Daoy (cell line): ENCODE measurements at regions not wholly inside any gene's neighbourhood (a gene's known extent, or its start where the extent isn't known, plus 50 kb on each side); places are given as distances from the start of the nearest gene placed in this dataset.

Source experiments
- DNase-seq: peaks from one replicate; pipeline ENCODE4 v3.0.0-alpha.2; 2015; ENCODE audit warnings: low read depth

DNA sequence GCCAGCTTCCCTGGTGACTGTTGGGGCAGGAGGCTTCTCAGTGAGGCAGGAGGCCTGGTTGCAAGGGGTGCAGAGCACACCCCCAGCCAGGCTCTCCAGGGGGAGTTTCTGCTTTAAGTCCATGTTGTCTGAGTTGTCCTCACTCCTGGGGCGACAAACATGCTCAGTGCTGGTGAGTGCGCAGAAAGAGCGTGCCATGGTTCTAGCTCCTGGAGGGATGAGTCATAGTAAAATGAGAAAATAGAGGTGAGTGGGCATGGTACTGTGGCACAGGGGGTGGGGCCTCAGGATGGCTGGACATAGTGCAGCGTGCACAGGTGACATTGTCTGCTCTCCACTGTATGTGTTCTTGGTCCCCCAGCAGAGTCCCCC, 457.2 kb upstream of the HS6ST1 start:
- DNase-seq, result no peak

DNA sequence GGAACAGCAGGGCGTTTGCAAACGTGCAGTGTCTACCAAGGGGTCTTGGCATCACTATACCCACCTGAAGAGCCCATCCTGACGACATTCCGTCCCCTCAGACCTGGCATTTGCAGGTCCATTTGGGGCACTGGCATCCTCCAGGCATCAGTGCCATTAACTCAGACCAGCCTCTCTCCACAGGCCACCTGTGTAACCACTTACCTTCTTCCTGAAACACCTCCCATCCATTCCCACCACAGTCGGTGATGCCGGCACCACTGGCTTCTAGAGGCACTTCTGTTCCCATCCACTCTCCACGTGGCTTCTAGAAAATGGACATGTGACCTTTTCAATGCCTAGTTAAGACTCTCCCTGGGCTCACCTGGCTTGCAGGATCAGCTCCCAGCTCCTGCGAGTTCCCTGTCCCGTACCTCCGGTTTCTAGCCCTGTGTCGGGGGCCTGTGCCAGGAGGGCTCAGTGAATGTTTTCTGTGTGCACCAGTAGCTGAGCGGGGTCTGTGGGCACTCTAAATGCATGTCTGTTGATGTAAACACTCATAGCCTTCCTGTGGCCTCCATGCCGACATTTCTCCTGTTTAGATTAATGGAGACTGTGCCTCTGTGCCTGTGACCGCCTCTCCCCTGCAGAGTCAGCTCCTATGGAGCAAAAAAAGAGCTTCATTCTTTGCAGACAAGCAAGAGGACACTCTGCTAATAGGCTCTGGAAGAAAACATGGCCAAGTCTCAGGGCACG, 458.0 kb upstream of the HS6ST1 start:
- no peak for DNase-seq

DNA sequence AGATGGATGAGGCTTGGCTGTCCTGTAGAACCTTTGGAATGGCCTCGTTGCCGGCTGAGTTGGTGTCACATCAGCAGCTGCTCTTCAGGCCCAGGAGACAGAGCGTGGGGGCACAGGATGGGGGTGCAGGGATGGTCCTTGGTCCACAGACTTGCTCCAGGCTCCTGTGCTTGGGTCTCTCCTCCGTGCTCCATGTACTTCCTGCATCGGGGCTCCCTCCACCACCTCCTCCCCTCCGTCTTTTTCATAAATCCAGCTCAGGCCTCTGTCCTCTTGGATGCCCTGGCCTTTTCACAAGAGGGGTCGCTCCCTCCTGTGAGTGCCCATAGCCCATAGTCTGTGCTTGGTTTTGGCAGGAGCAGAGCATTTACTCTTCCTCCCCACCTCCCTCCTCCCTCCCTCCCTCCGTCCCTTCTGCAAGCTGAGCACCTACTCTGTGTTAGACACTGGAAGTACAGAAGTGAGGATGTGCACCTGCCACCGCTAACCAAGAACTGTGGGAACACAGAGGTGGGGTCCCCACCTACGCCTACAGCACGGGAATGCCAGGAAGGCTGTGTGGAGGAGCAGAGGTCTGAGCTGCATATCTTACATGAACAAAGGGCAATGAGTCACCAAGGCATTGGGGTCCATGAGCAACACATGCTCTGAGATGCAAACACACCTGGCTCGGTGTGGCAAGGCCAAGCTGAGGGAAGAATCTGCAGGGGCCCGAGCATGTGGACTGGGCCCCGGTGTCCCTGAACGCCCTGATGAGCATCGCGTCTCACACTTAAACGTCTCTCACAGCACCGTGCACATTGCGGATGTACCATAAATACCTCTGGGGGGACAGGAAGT, 458.7 kb upstream of the HS6ST1 start:
- DNase-seq, result no peak

DNA sequence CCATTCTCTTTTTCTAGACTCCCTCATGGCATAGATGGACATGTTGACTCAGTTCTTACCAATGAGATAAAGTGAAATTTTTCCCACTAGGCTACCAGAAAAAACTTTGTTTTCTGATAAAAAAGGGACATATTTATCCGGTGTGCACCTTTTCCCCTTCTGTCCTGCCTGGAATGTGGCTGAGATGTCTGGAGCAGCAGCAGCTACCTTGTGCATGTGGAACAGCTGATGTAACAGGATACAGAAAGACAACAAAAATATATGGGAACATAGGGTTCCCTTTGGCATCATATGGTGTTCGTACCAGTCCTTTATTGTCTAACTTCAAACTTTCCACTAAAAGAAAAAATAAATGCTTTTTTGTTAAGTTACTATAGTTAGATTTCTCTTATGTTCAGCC, 460.2 kb upstream of the HS6ST1 start:
- DNase-seq, result no peak

DNA sequence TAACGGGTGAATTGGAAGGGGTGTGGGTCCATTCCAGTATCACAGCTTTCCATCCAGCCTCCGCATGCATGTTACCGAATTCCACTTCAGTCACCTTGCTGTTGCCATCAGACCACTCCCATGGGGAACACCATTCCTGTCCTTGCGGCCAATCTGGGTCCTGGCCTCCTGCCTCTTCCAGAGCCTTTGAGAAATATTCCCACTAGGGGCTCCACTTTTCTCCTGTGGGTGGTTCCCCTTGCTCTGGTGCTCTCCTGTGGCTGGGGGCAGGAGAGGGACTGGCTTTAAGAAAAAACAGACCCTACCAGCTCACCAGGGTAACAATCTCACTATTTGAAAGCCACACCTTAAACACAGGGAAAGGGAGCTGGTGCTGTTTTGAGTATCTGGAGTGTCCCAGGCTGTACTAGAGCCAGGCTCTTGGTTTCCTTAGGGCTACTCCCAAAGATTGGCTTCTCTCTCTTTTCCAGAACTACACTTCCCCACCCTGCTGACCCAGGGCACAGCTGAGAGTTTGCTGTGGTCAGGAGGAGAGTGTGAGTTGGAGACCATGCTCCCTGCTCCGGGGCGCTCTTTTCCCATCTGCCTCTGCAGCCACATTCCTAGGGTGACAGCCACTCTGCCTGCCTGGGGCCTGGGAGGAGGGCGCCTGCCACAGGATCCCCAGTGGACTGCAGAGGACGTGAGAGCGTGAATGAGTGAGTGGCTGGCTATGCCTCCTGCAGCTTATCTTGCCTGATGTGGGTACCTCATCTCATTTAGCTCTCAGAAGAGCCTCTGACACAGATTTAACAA, 460.8 kb upstream of the HS6ST1 start:
- DNase-seq, result no peak

DNA sequence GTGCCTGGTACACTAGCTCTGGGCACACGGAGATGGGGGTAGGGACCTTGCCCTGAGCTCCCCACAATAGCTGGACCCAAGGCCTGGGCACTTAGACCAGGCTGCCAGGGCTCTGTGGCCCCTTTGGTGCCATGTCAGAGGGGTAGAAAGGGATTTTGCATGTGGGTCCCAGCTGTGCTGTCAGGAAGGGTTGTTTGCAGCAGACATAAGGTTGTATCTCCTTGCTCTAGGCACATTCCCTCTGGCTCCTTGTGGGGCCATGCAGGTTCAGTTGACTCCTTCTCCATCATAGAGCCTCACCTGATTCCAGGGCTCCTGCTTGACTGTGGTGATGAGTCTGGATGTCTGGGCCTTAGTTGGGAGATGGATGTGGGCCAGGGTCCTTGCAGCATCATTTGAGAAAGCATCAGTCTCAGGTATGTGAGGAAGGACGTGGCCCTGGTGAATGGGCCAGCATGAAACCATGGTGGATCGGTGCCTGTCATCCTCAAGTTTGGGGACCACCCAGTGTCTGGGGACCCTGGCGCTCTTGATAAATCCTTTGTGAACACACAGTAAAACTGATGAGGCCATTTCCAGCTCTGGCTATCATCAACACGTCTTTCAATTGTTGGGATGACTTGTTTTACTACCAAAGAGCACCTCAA, 461.9 kb upstream of the HS6ST1 start:
- DNase-seq, result no peak

DNA sequence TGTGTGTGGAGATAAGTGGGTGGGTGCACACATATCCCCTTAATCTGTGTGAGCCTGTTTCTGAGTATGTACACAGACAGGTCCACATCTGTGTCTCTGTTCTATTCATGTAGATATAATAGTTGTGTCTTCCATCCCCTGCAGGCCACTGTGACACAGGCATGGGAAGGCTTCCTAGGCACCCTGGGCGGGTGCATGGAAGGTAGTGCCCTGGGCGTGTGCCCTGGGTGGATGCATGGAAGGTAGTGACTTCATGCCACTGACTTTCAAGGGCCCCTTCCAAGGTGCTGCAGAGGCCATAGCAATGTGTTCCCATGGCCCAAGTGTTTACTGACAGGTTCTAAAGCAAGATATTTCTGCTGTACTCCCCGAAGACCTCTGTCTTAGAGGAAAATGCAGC, 462.5 kb upstream of the HS6ST1 start:
- DNase-seq, result no peak

DNA sequence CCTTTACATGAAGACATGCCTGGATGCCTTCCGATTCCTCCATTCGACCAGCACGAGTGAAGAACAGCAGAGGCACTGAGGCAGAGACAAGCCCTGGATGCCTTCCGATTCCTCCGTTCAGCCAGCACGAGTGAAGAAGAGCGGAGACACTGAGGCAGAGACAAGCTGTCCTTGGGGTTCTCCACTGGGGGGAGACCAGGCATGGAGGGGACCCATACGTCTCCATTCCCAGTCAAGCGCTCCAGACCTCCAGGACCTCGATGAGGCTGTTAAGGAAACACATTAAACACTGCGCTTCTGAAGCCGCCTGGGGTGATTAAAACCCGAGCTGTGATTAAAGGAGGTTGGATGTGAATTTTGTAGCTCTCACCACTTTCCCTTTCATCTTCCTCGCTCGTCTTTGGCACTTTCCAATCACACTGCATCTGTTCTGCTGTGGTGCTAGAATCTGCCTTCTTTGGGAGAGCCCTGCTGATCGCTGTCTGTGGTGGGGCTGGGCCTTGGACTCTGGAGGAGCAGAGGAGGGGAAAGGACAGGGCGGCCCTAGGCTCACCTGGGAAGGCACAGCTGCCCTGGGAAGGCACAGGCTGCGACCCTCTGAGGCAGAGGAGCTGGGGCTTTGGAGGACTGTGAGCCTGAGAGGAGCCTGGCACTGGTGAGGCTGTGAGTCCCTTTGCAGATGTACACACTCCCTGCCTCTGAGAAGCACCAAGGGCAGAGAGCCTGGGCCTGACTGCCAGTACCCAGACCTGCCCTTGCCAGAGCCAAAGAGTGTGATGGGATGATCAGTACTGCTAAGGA, 463.1 kb upstream of the HS6ST1 start:
- no peak for DNase-seq

DNA sequence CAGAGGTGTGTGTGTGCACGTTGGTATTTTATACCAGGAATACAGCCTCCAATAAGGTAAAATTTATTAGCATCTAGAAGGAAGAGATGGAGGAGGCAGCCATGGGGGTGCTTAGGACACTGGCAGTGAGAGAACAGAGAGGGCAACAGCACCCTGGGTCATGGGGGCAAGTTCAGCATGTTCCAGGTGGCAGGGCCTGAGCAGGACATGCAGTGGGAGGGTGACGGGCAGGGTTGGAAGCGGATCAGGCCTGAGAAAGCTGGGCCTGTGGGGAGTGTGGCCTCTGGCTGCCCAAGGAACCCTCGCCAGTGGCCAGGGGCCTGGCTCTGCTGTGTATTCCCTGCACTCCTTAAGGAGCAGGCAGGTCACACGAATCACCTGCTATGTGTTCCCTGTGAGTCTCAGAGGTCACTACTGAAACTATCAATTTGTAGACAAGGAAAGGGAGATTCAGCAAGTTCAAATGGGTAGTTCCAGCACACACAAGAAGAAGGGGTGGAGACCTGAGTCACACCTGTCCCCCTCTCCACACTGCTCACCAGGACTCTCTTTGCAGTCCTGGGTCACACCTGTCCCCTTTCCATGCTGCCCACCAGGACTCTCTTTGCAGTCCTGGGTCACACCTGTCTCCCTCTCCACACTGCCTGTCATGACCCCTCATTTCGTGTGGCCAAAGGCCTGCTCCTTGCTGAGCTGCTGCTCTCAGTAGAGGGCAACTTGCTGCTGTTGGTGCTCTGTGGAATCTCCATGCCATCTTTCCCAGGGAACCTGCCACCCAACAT, 463.9 kb upstream of the HS6ST1 start:
- no peak for DNase-seq

DNA sequence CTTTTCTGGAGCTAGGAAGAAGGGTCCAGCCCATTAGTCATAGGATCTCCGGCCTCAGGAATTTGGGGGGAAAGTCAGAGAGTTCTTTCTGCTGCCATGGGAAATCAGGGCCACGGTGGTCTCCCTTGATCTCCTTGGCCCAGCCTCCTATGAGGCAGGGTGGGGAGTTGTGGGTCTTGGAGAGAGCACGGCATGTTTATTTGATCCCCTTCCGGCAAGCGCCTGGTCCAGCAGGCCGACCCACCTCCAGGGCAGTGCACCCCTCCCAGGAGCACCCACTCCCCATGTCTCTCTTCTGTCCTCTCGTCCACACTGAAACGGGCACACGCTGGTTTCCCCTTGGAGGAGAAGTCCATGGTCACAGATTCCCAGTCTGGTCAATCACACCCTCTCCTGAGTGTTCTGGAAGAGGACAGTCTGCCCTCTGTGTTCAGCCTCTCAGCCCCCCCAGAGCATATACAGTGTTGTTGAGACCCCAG, 464.6 kb upstream of the HS6ST1 start:
- DNase-seq, result no peak

DNA sequence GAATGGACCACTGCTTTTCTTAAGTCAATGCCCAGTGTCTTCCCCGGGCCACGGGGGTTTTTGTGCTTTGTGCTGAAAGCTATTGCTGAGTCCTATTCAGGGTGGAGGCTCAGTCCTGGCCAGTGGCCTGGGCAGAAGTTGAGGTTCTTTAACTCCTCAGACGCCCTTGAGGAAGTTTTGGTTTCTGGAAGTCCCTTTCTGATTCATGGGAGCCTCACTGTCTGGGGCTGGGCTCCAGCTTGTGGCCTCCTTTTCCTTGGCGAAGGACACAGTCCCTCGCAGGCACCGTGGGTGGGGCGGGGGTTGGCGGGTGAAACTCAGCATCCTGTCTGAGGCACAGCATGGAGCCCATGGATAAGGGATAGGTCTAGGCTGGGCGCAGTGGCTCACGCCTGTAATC, 465.2 kb upstream of the HS6ST1 start:
- DNase-seq, result no peak

DNA sequence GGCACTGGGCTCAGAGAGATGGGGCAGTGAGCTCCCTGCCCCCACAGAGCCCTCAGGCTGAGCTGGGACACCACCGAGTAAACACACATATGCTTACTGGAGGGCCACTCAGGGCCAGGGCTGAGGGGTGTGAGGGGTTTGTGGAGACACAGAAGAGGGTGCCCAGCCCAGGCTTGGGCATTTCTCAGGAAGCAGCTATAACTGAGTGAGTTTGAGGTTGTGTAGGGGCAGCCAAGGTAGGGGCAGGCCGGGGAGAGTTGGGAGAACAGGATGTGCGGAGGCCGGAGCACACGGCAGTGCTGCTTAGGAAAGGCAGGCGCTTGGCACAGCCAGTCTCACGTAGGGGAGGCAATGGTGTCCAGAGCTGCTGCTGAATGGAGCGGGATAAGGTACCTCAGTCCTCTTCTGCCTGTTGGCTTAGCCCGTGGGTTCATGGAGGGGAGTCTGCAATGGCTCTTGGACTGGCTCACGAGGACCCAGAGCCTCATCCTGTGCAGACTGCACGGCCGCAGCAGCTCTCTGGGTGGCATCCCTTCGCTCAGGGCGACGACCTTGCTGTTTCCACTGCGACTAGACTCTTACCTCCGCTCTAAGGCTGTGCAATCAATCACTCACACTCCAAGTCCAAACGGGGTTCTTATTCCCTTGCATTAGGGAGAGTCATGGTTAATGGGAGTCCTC, 466.1 kb upstream of the HS6ST1 start:
- no peak for DNase-seq

DNA sequence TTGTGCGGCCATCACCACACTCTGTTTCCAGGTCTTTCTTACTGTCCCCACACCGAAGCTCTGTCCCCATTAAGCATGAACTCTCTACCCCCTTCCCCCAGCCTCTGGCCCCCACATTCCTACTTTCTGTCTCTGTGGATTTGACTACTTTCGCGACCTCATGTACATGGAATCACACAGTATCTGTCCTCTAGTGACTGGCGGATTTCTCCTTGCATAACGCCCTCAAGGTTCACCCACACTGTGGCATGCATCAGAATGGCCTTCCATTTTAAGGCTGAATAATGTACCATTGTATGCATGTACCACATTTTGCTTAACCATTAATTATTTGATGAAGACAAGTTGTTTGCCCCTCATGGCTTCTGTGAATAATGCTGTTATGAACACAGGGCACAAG, 467.6 kb upstream of the HS6ST1 start:
- no peak for DNase-seq

DNA sequence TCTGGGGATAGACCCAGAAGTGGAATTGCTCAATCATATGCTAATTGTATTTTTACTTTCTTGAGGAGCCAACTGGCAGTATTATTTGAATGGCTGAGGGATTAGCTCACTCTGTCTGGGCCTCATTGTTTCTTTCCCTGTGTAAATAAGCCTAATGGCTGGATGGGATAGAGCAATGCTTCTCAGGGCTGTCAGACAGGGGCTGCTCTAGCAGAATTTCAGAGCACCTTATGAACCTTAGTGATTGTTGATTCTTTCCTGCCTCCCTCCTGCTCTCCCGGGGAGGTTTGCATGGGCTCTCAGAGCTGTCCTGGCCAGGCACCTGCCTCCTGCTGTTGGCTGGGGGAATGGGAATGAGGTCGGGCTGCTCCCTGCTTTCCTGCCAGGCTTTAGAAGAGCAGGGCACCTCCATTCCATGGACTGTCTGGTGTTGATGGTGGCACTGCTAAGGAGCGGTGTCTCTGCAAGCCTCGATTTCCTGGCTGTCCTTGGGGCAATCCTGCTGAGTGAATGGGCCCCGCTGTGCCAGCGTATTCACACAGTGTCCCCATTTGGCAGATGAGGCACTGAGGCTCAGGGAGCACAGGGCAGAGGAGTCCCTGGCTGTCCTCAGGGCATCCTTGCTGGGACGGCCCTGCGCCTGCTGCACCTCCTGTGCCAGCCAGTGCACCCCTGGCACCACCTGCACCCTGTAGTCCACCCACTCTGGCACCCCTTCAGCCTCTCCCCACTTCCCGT, 468.2 kb upstream of the HS6ST1 start:
- no peak for DNase-seq

DNA sequence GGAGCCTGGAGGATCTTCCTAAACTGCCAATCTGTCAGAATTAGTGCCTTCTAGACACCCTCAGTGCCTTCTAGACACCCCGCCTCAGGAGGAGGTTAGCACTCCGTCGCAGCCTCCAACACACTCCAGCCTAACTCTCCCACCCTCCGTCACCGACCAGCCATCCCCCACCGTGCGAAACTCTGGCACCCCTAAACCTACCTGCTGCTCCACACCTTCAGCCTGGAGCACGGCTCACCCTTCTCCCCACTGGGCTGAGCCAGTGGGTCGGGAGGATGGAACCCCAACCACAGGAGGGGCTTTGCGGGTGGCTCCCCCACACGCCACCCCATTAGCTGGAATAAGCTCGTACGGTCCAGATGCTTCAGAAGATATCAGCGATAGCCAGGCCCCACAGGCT, 468.9 kb upstream of the HS6ST1 start:
- no peak for DNase-seq

DNA sequence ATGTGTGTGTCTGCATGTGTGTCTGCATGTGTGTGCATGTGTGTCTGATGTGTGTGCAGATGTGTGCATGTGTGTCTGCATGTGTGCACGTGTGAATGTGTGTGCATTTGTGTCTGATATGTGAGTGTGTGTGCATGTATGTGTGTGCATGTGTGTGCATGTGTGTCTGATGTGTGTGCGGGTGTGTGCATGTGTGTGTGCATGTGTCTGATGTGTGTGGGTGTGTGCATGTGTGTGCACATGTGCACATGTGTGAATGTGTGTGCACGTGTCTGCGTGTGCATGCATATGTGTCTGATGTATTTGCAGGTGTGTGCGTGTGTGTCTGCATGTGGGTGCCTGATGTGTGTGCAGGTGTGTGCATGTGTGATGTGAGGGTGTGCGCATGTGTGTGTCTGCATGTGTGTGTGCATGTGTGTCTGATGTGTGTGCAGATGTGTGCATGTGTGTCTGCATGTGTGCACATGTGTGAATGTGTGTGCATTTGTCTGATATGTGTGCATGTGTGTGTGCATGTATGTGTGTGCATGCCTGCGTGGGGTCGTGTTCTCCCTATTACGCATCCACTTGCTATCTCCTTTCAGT, 470.1 kb upstream of the HS6ST1 start:
- no peak for DNase-seq

DNA sequence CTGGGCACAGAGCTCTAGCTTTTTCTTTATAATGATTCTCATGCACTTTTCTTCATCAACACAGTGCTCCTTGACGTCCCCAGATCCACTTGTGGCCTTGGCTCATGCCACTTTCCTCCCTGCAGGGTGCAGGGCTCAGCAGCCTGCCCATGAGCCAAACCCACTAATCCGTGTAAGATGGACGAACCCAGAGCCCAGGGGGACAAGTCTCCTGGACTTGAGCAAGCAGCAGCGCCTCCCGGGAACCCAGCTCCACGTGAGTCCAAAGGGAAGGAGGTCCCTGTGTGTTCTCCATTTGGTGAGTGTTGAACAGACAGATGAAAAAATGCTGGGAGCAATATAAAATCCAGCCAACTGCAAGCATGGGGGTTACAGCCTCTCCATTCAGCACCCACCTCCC, 470.6 kb upstream of the HS6ST1 start:
- no peak for DNase-seq

DNA sequence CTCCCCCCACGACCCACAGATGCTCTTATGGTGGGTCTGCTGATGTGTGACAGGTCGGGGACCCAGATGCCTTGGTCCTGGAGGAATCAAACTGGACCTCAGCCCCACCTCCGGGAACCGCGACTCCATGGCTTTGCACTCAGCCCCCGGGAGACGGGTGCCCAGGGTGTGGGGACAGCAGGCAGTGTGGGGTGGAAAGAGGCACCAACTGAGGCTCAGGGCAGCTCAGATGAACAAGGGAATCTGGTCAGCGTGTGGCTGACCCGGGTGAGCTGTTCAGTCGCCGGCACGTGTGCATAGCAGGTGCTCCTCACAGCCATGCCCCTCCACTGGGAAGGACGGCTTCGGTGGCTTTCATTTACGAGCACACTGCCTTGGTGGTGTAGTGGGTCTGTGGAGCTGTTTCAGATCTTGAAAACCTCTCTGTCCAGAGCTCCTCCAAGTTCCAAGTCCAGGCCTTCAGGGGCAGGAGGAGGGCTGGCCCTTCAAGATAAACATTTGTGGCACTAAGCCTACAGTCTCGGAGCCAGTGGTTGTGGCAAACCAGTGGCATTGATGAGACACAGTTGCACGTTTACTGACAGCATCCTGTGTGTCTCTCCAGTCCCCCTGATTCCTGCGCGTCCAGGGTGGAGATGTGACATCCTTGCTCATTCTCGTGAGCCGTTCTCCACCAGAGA, 471.2 kb upstream of the HS6ST1 start:
- DNase-seq, result no peak
